Kidney glomerular epithelial cell (primary cell): ENCODE measurements at regions not wholly inside any gene's neighbourhood (a gene's known extent, or its start where the extent isn't known, plus 50 kb on each side); places are given as distances from the start of the nearest gene placed in this dataset.
A peak's percentile ranks its signal among the peaks of the same experiment; 100 is the strongest.
"Not testable (repeated sequence)": the region's sequence is repeated elsewhere in the genome, so short reads cannot be mapped to it uniquely, and the experiment has no call there.

ENCODE experiments used
- DNase-seq: peaks from one replicate; lab custom pipeline; 2025; lab: John Stamatoyannopoulos, UW

GRCh38 chr15:79539401-79539800 lies 107.3 kb downstream of the MINAR1 start:
- DNase-seq, result no peak

GRCh38 chr15:79540551-79540950 lies 108.4 kb downstream of the MINAR1 start:
- no peak for DNase-seq

- DNase-seq, result no peak
Measured at GRCh38 chr15:79541196-79541595, 109.1 kb downstream of the MINAR1 start.

- DNase-seq, result no peak
Measured at GRCh38 chr15:79543097-79543496, 111.0 kb downstream of the MINAR1 start.

- DNase-seq, result no peak
Measured at GRCh38 chr15:79549196-79549595, 117.1 kb downstream of the MINAR1 start.

GRCh38 chr15:79560384-79560783 lies 128.2 kb downstream of the MINAR1 start:
- DNase-seq, result no peak

GRCh38 chr15:79561982-79562381 lies 129.8 kb downstream of the MINAR1 start:
- no peak for DNase-seq

- DNase-seq, result no peak
Measured at GRCh38 chr15:79562403-79562815, 130.3 kb downstream of the MINAR1 start.

GRCh38 chr15:79562899-79563298 lies 130.8 kb downstream of the MINAR1 start:
- DNase-seq, result no peak

GRCh38 chr15:79570004-79570403 lies 137.9 kb downstream of the MINAR1 start:
- DNase-seq, result no peak

GRCh38 chr15:79572691-79573404 lies 140.7 kb downstream of the MINAR1 start:
- DNase-seq, result no peak

- DNase-seq, result not testable (repeated sequence)
Measured at GRCh38 chr15:79574431-79575273, 142.5 kb downstream of the MINAR1 start.

- no peak for DNase-seq
Measured at GRCh38 chr15:79582650-79583049, 150.5 kb downstream of the MINAR1 start.

GRCh38 chr15:79592126-79592525 lies 160.0 kb downstream of the MINAR1 start:
- DNase-seq, result no peak

GRCh38 chr15:79593119-79593869 lies 161.2 kb downstream of the MINAR1 start:
- no peak for DNase-seq

- no peak for DNase-seq
Measured at GRCh38 chr15:79595306-79595705, 163.2 kb downstream of the MINAR1 start.

- DNase-seq, result peak; percentile 79
Measured at GRCh38 chr15:79595995-79596622, 164.0 kb downstream of the MINAR1 start.

GRCh38 chr15:79598639-79599038 lies 166.5 kb downstream of the MINAR1 start:
- no peak for DNase-seq

- DNase-seq, result no peak
Measured at GRCh38 chr15:79601405-79602086, 169.4 kb downstream of the MINAR1 start.

GRCh38 chr15:79602180-79602579 lies 170.0 kb downstream of the MINAR1 start:
- DNase-seq, result no peak

GRCh38 chr15:79602731-79603130 lies 170.6 kb downstream of the MINAR1 start:
- no peak for DNase-seq
